Loucy (cell line): ENCODE measurements at regions not wholly inside any gene's neighbourhood (a gene's known extent, or its start where the extent isn't known, plus 50 kb on each side); places are given as distances from the start of the nearest gene placed in this dataset.

Experiments
- H2AFZ ChIP-seq: fragments of 200-600 bp; sonication (generic); 2 replicates; pipeline ENCODE4 v1.6.0; 2016; ENCODE audit warnings: antibody characterized with exemption, mild to moderate bottlenecking, low read length, moderate library complexity
- H3F3A ChIP-seq: fragments of 200-600 bp; 2 replicates; pipeline ENCODE4 v1.6.0; 2016; ENCODE audit warnings: antibody characterized with exemption, low read depth, mild to moderate bottlenecking
- H3K27me3 ChIP-seq: fragments of 200-600 bp; sonication (generic); 2 replicates; pipeline ENCODE4 v1.6.1; 2014; ENCODE audit warnings: low read length, mild to moderate bottlenecking; ENCODE audit not compliant: insufficient read depth, poor library complexity, severe bottlenecking
- H3K36me3 ChIP-seq: fragments of 200-600 bp; sonication (generic); 2 replicates; pipeline ENCODE4 v1.6.1; 2016; ENCODE audit warnings: low read length; ENCODE audit not compliant: insufficient read depth
- H3K4me1 ChIP-seq: fragments of 200-600 bp; sonication (generic); 2 replicates; pipeline ENCODE4 v1.5.1; 2014; ENCODE audit warnings: low read length, mild to moderate bottlenecking; ENCODE audit not compliant: insufficient read depth, poor library complexity, severe bottlenecking
- H3K4me2 ChIP-seq: fragments of 200-600 bp; sonication (generic); 2 replicates; pipeline ENCODE4 v1.6.0; 2014; ENCODE audit warnings: antibody characterized with exemption, low read length, low read depth, mild to moderate bottlenecking; ENCODE audit not compliant: poor library complexity, severe bottlenecking
- H3K4me3 ChIP-seq: fragments of 200-600 bp; sonication (generic); 2 replicates; pipeline ENCODE4 v1.5.1; 2014; ENCODE audit warnings: low read length, mild to moderate bottlenecking, mixed read lengths; ENCODE audit not compliant: poor library complexity, severe bottlenecking
- H3K79me2 ChIP-seq: fragments of 200-600 bp; sonication (generic); 2 replicates; pipeline ENCODE4 v1.6.1; 2014; ENCODE audit warnings: low read length; ENCODE audit not compliant: insufficient read depth
- H3K9ac ChIP-seq: fragments of 200-600 bp; sonication (generic); 2 replicates; pipeline ENCODE4 v1.6.0; 2014; ENCODE audit warnings: mild to moderate bottlenecking, low read depth, low read length, moderate library complexity; ENCODE audit not compliant: poor library complexity, severe bottlenecking
- H3K9me2 ChIP-seq: fragments of 200-600 bp; sonication (generic); replicated peaks from 2 replicates; pipeline ENCODE4 v1.6.1; 2016; ENCODE audit warnings: low read depth, low read length, mixed read lengths
- H3K9me3 ChIP-seq: fragments of 200-600 bp; sonication (generic); 2 replicates; pipeline ENCODE4 v1.6.1; 2014; ENCODE audit warnings: mild to moderate bottlenecking, antibody characterized with exemption, low read length, low read depth; ENCODE audit not compliant: insufficient read depth
- H4K20me1 ChIP-seq: fragments of 200-600 bp; sonication (generic); 2 replicates; pipeline ENCODE4 v1.6.0; 2014; ENCODE audit warnings: antibody characterized with exemption, low read length, mild to moderate bottlenecking; ENCODE audit not compliant: insufficient read depth, poor library complexity, severe bottlenecking
- EZH2phosphoT487 ChIP-seq: fragments of 200-600 bp; IDR thresholded peaks from 2 replicates; pipeline ENCODE4 v1.6.1; 2018; ENCODE audit warnings: antibody characterized with exemption, mild to moderate bottlenecking, moderate library complexity, borderline replicate concordance
- TF ChIP-seq, protein P1 (sequence below): fragments of 200-600 bp; sonication (generic); conservative IDR thresholded peaks from 2 replicates; pipeline ENCODE4 v1.5.1; 2014; ENCODE audit warnings: mild to moderate bottlenecking, antibody characterized with exemption, low read length

DNA sequence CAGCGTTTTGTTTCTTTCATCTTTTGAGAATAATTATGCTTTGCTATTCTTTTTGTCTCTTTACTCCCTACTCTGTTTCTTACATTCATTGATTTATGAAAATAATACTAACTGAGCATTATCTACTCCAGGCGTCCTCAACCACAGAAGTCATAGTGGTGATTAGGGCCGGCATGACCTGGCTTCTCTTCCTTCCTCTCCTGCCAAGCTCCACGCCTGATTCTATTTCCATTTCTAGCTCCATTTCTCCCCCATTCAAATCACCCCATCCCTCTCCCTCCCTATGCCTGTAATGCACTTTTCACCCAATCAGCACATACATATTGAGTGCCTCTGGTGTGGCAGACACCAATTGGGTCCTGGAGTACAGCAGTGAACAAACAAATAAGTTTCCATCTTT, 183.2 kb upstream of the GPR12 start:
- no peak for TF ChIP-seq EZH2phosphoT487
- TF ChIP-seq, protein P1, sequence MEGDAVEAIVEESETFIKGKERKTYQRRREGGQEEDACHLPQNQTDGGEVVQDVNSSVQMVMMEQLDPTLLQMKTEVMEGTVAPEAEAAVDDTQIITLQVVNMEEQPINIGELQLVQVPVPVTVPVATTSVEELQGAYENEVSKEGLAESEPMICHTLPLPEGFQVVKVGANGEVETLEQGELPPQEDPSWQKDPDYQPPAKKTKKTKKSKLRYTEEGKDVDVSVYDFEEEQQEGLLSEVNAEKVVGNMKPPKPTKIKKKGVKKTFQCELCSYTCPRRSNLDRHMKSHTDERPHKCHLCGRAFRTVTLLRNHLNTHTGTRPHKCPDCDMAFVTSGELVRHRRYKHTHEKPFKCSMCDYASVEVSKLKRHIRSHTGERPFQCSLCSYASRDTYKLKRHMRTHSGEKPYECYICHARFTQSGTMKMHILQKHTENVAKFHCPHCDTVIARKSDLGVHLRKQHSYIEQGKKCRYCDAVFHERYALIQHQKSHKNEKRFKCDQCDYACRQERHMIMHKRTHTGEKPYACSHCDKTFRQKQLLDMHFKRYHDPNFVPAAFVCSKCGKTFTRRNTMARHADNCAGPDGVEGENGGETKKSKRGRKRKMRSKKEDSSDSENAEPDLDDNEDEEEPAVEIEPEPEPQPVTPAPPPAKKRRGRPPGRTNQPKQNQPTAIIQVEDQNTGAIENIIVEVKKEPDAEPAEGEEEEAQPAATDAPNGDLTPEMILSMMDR, result no peak
- no peak overlapping the region for H2AFZ ChIP-seq
- H4K20me1 ChIP-seq, result no peaks in the 10 kb centered on the region
- no peaks in the 10 kb centered on the region for H3K79me2 ChIP-seq
- peaks cover 11% of the 10 kb centered on the region for H3K4me1 ChIP-seq
- H3F3A ChIP-seq, result no peaks in the 10 kb centered on the region
- no peaks in the 10 kb centered on the region for H3K9me3 ChIP-seq
- H3K4me2 ChIP-seq, result no peak overlapping the region
- no peaks in the 10 kb centered on the region for H3K9me2 ChIP-seq
- no peak overlapping the region for H3K9ac ChIP-seq
- H3K4me3 ChIP-seq, result no peak overlapping the region
- H3K36me3 ChIP-seq, result no peaks in the 10 kb centered on the region
- no peaks in the 10 kb centered on the region for H3K27me3 ChIP-seq

DNA sequence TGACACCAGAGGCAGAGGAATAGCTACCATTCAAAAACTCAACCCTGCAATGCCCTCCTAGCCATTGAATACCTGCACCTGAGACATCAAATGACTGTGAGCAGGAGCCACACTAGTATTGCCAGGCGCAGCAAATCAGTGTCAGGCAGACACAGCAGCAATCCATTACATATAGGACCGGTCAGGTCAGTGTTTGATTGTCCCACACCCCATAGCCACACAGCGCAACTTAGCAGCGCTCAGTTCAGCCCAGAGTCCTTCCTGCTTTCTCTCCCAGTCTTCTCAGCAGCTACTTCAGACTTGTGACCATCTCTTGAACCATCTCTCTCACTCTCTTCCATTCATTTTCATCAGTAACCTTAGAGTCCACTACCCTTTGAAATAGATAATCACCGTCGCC, 181.6 kb upstream of the GPR12 start:
- H3K79me2 ChIP-seq, result no peaks in the 10 kb centered on the region
- no peaks in the 10 kb centered on the region for H3K9me2 ChIP-seq
- H3K9me3 ChIP-seq, result no peaks in the 10 kb centered on the region
- H4K20me1 ChIP-seq, result no peaks in the 10 kb centered on the region
- H3K4me3 ChIP-seq, result no peak overlapping the region
- H3K9ac ChIP-seq, result no peak overlapping the region
- no peak overlapping the region for H3K4me2 ChIP-seq
- no peaks in the 10 kb centered on the region for H3K36me3 ChIP-seq
- no peaks in the 10 kb centered on the region for H3K4me1 ChIP-seq
- H3F3A ChIP-seq, result no peaks in the 10 kb centered on the region
- TF ChIP-seq EZH2phosphoT487, result no peak
- TF ChIP-seq, protein P1, result no peak
- no peaks in the 10 kb centered on the region for H3K27me3 ChIP-seq
- no peak overlapping the region for H2AFZ ChIP-seq

DNA sequence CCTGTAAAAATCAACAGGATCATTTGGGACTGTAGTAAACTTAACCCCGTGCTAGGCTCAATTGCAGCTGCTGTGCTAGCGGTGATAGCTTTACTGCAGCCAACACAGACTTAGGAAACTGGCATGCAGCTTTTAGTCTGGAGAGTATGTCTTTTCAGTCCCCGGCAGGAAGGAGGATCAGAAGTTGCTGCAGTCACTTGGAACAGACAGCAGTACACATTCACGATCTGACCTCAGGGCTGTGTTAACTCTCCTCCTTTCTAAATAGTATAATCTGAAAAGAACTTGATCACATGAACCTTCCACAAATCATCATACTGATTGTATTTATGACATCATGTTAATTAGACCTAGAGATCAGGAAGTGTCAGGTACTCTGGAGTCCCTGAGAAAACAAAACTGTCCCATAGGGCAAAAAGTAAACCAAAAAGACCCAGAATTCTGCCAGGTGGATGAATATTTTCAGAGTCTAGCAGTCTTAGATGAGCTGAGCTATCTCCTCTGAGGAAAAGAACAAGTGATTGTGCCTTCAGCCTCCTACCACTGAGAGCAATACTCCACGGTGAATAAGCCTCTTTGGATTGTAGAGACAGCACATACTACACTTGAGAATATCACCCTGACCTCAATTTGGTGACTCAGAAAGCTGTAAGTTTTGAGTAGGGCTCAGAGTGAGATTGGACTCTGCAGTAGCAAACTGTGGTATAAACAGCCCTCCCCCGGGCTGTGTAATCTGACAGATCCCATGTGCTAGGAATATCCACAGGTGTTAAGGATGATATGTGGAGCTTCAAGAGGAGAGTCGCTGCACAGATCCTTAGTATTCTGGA, 181.0 kb upstream of the GPR12 start:
- Histone ChIP-seq H3K4me1 (no peaks in the 10 kb centered on the region), H3K27me3 (no peaks in the 10 kb centered on the region), H4K20me1 (no peaks in the 10 kb centered on the region), H3K4me2 (no peak overlapping the region), H3K36me3 (no peaks in the 10 kb centered on the region), H3K9me3 (no peaks in the 10 kb centered on the region), H3K9me2 (no peaks in the 10 kb centered on the region), H3K79me2 (no peaks in the 10 kb centered on the region), H3K4me3 (no peak overlapping the region), H3F3A (no peaks in the 10 kb centered on the region), H2AFZ (no peak overlapping the region; the same call in 1 of the 2 replicates), H3K9ac (no peak overlapping the region)
- TF ChIP-seq, protein P1, result no peak
- no peak for TF ChIP-seq EZH2phosphoT487
